WERI-Rb-1 (cell line): ENCODE measurements at regions not wholly inside any gene's neighbourhood (a gene's known extent, or its start where the extent isn't known, plus 50 kb on each side); places are given as distances from the start of the nearest gene placed in this dataset.

ENCODE experiments used
- DNase-seq: peaks from one replicate; pipeline ENCODE4 v3.0.0-alpha.2; 2020
- H3K27ac ChIP-seq: fragments of 250-450 bp; sonication (Bioruptor Pico); 2 replicates; pipeline ENCODE4 v1.5.1; 2020; ENCODE audit warnings: mild to moderate bottlenecking, moderate library complexity
- H3K27me3 ChIP-seq: fragments of 250-450 bp; sonication (Bioruptor Pico); 2 replicates; pipeline ENCODE4 v1.5.1; 2021; ENCODE audit warnings: mild to moderate bottlenecking, low read depth, moderate library complexity; ENCODE audit not compliant: insufficient read depth, severe bottlenecking
- H3K36me3 ChIP-seq: fragments of 250-450 bp; sonication (Bioruptor Pico); 2 replicates; pipeline ENCODE4 v1.5.1; 2020; ENCODE audit warnings: mild to moderate bottlenecking, moderate library complexity
- H3K4me3 ChIP-seq: 2 replicates; pipeline ENCODE4 v1.5.1; 2011; ENCODE audit warnings: low read depth, mild to moderate bottlenecking, control low read depth, low read length
- H3K9me3 ChIP-seq: fragments of 250-450 bp; sonication (Bioruptor Pico); 2 replicates; pipeline ENCODE4 v1.5.1; 2021; ENCODE audit warnings: mild to moderate bottlenecking, moderate library complexity; ENCODE audit not compliant: severe bottlenecking
- CTCF ChIP-seq: IDR thresholded peaks from 2 replicates; pipeline ENCODE4 v1.5.1; 2011; ENCODE audit warnings: low read depth, mild to moderate bottlenecking, control low read depth, inconsistent platforms, low read length

GRCh38 chr10:126839094-126839761 lies 66.0 kb upstream of the DOCK1 start:
- Histone ChIP-seq H3K36me3 (no peaks in the 10 kb centered on the region), H3K9me3 (no peaks in the 10 kb centered on the region), H3K4me3 (no peak overlapping the region), H3K27me3 (no peaks in the 10 kb centered on the region), H3K27ac (no peak overlapping the region)
- no peak for DNase-seq
- no peak for TF ChIP-seq CTCF

DNA sequence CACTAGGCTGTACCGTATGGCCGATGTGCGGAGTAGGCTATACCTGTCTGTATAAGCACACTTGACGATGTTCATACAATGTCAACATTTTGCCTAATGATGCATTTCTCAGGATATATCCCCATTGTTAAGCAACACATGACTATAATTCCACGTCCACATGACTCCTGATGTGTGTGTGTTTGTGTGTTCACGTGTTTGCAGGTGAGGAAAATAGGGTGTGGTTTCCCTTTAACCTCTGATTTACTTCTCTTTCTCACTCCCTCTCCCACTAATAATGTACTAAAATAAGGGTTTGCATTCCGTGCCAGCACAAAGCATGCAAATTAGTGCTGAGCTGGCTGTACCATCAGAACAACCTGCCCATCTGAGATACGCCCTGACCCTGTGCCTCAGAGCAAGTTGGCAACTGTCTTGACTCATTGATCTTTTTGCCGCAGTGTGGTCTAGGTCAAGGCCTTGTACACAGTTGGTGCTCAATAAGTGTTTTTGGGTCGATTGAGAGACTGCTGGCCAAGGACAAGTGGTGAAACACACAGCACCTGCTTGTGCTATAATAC lies 64.6 kb upstream of the DOCK1 start:
- H3K36me3 ChIP-seq, result no peaks in the 10 kb centered on the region
- H3K27ac ChIP-seq, result no peak overlapping the region
- TF ChIP-seq CTCF, result no peak
- no peak for DNase-seq
- no peak overlapping the region for H3K4me3 ChIP-seq
- no peaks in the 10 kb centered on the region for H3K27me3 ChIP-seq
- no peaks in the 10 kb centered on the region for H3K9me3 ChIP-seq

DNA sequence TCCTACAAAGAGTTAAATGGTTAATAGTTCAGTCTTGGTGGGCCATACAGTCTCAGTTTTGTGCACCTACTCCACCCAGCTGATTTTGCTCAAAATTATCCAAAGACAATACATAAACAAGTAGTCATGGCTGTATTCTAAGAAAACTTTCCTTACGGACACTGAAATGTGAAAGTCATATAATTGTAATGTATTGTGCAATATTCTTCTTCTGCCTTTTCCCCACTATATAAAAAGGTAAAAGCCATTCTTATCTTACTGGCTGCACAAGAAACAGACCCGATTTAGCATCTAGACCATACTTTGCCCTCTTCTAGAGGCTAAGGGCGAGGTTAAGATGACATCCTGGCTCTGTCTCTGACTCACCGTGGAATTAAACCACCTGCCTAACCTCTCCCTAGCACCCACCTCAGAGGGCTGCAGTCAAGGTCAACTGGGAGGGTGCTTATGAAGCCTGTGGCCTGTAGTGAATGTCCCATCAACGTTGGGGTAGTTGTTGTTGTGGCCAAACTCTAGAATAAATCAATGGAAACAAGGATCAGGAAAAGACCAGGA lies 63.8 kb upstream of the DOCK1 start:
- H3K4me3 ChIP-seq, result no peak overlapping the region
- DNase-seq, result no peak
- no peaks in the 10 kb centered on the region for H3K27me3 ChIP-seq
- no peaks in the 10 kb centered on the region for H3K9me3 ChIP-seq
- H3K27ac ChIP-seq, result no peak overlapping the region
- no peaks in the 10 kb centered on the region for H3K36me3 ChIP-seq
- TF ChIP-seq CTCF, result no peak

DNA sequence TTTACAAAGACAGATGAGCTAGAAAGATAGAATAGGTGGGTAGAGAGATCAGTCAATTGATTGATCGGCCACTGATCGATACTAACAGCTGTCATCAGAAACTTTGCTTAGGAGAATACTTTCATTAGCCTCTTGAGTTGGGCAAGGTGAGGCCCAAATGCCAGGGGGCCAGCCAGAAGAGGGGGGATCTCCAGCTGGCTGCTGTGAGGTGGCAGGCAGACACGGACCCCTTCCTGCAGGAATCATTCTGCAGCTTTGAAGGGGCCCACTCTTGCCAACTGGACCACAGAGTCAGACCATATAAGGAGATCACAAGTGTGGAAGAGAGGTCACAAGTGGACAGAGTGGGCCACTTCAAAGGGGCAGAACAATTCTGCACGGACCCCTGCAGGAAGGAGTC lies 62.9 kb upstream of the DOCK1 start:
- Histone ChIP-seq H3K27me3 (no peaks in the 10 kb centered on the region), H3K4me3 (no peak overlapping the region), H3K36me3 (no peaks in the 10 kb centered on the region), H3K9me3 (no peaks in the 10 kb centered on the region), H3K27ac (no peak overlapping the region)
- no peak for TF ChIP-seq CTCF
- no peak for DNase-seq

- Histone ChIP-seq H3K4me3 (no peak overlapping the region), H3K27me3 (no peaks in the 10 kb centered on the region), H3K27ac (no peak overlapping the region), H3K36me3 (no peaks in the 10 kb centered on the region), H3K9me3 (no peaks in the 10 kb centered on the region)
- no peak for TF ChIP-seq CTCF
- DNase-seq, result no peak
Observed at GRCh38 chr10:126842836-126843235, 62.4 kb upstream of the DOCK1 start.
